ENCODE measurements at regions not wholly inside any gene's neighbourhood (a gene's known extent, or its start where the extent isn't known, plus 50 kb on each side); places are given as distances from the start of the nearest gene placed in this dataset.

GRCh38 chr7:145394126-145394525, 558.3 kb upstream of the TPK1 start:
- Histone ChIP-seq H3K27ac (ENCODE audit: low read depth, low read length, poor library complexity, severe bottlenecking) (no peak overlapping the region), H3K4me1 (ENCODE audit: insufficient read depth, low read length, severe bottlenecking) (no peaks in the 10 kb centered on the region), H3K27me3 (ENCODE audit: insufficient read depth, low read length) (no peaks in the 10 kb centered on the region), H4K20me1 (ENCODE audit: insufficient read depth, low read length) (no peaks in the 10 kb centered on the region), H3K4me3 (ENCODE audit: low read depth, low read length, poor library complexity, severe bottlenecking) (no peak overlapping the region), H2AFZ (ENCODE audit: low read length) (no peak overlapping the region), H3K9me2 (ENCODE audit: low read depth, low read length) (no peaks in the 10 kb centered on the region), H3K9me3 (ENCODE audit: low read length) (no peaks in the 10 kb centered on the region), H3K4me2 (ENCODE audit: low read length) (no peak overlapping the region), H3K36me3 (ENCODE audit: insufficient read depth, low read length) (no peaks in the 10 kb centered on the region), H3F3A (ENCODE audit: insufficient read depth, low read length) (no peaks in the 10 kb centered on the region), H3K9ac (ENCODE audit: low read length) (no peak overlapping the region), H3K79me2 (ENCODE audit: insufficient read depth, low read length) (no peaks in the 10 kb centered on the region)
- TF ChIP-seq EZH2 (IDR thresholded peaks at IDR 0.05; ENCODE audit: borderline replicate concordance, low read length): no peak
- TF ChIP-seq, protein P1, sequence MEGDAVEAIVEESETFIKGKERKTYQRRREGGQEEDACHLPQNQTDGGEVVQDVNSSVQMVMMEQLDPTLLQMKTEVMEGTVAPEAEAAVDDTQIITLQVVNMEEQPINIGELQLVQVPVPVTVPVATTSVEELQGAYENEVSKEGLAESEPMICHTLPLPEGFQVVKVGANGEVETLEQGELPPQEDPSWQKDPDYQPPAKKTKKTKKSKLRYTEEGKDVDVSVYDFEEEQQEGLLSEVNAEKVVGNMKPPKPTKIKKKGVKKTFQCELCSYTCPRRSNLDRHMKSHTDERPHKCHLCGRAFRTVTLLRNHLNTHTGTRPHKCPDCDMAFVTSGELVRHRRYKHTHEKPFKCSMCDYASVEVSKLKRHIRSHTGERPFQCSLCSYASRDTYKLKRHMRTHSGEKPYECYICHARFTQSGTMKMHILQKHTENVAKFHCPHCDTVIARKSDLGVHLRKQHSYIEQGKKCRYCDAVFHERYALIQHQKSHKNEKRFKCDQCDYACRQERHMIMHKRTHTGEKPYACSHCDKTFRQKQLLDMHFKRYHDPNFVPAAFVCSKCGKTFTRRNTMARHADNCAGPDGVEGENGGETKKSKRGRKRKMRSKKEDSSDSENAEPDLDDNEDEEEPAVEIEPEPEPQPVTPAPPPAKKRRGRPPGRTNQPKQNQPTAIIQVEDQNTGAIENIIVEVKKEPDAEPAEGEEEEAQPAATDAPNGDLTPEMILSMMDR (IDR thresholded peaks at IDR 0.05; ENCODE audit: low read length): no peak

- H3K9me3 ChIP-seq (ENCODE audit: low read length): no peaks in the 10 kb centered on the region
- TF ChIP-seq, protein P1 (IDR thresholded peaks at IDR 0.05; ENCODE audit: low read length): no peak
- no peak overlapping the region for H3K27ac ChIP-seq (ENCODE audit: low read depth, low read length, poor library complexity, severe bottlenecking)
- H2AFZ ChIP-seq (ENCODE audit: low read length): no peak overlapping the region
- no peaks in the 10 kb centered on the region for H3K36me3 ChIP-seq (ENCODE audit: insufficient read depth, low read length)
- no peaks in the 10 kb centered on the region for H3K9me2 ChIP-seq (ENCODE audit: low read depth, low read length)
- no peaks in the 10 kb centered on the region for H4K20me1 ChIP-seq (ENCODE audit: insufficient read depth, low read length)
- H3K27me3 ChIP-seq (ENCODE audit: insufficient read depth, low read length): no peaks in the 10 kb centered on the region
- H3K4me3 ChIP-seq (ENCODE audit: low read depth, low read length, poor library complexity, severe bottlenecking): no peak overlapping the region
- no peaks in the 10 kb centered on the region for H3K79me2 ChIP-seq (ENCODE audit: insufficient read depth, low read length)
- H3K4me1 ChIP-seq (ENCODE audit: insufficient read depth, low read length, severe bottlenecking): no peaks in the 10 kb centered on the region
- H3K9ac ChIP-seq (ENCODE audit: low read length): no peak overlapping the region
- H3F3A ChIP-seq (ENCODE audit: insufficient read depth, low read length): no peaks in the 10 kb centered on the region
- H3K4me2 ChIP-seq (ENCODE audit: low read length): no peak overlapping the region
Observed at GRCh38 chr7:145382762-145383161, 546.9 kb upstream of the TPK1 start.

- no peaks in the 10 kb centered on the region for H3K27me3 ChIP-seq (ENCODE audit: insufficient read depth, low read length)
- no peaks in the 10 kb centered on the region for H4K20me1 ChIP-seq (ENCODE audit: insufficient read depth, low read length)
- no peaks in the 10 kb centered on the region for H3K9me3 ChIP-seq (ENCODE audit: low read length)
- no peaks in the 10 kb centered on the region for H3K79me2 ChIP-seq (ENCODE audit: insufficient read depth, low read length)
- no peak overlapping the region for H3K9ac ChIP-seq (ENCODE audit: low read length)
- H2AFZ ChIP-seq (ENCODE audit: low read length): no peak overlapping the region
- no peak overlapping the region for H3K4me2 ChIP-seq (ENCODE audit: low read length)
- no peak overlapping the region for H3K4me3 ChIP-seq (ENCODE audit: low read depth, low read length, poor library complexity, severe bottlenecking)
- H3K9me2 ChIP-seq (ENCODE audit: low read depth, low read length): no peaks in the 10 kb centered on the region
- H3K27ac ChIP-seq (ENCODE audit: low read depth, low read length, poor library complexity, severe bottlenecking): no peak overlapping the region
- no peaks in the 10 kb centered on the region for H3K4me1 ChIP-seq (ENCODE audit: insufficient read depth, low read length, severe bottlenecking)
- no peaks in the 10 kb centered on the region for H3K36me3 ChIP-seq (ENCODE audit: insufficient read depth, low read length)
- H3F3A ChIP-seq (ENCODE audit: insufficient read depth, low read length): no peaks in the 10 kb centered on the region
- no peak for TF ChIP-seq EZH2 (IDR thresholded peaks at IDR 0.05; ENCODE audit: borderline replicate concordance, low read length)
- TF ChIP-seq, protein P1 (IDR thresholded peaks at IDR 0.05; ENCODE audit: low read length): no peak
Observed at GRCh38 chr7:145378197-145378596, 542.3 kb upstream of the TPK1 start.

Data from OCI-LY1 (cell line).